ENCODE measurements at regions not wholly inside any gene's neighbourhood (a gene's known extent, or its start where the extent isn't known, plus 50 kb on each side); places are given as distances from the start of the nearest gene placed in this dataset.
A peak's percentile ranks its signal among the peaks of the same experiment; 100 is the strongest.

GRCh38 chr2:145855142-145855541 lies 1335.2 kb upstream of the ZEB2 start:
- H3K4me3 ChIP-seq (ENCODE audit: low read length): no peak overlapping the region
- no peak for TF ChIP-seq CTCF (conservative IDR thresholded peaks at IDR 0.05; ENCODE audit: low read depth, low read length)
- DNase-seq (ENCODE audit: low read depth): no peak

GRCh38 chr2:145854039-145854755 lies 1334.3 kb upstream of the ZEB2 start:
- TF ChIP-seq CTCF (conservative IDR thresholded peaks at IDR 0.05; ENCODE audit: low read depth, low read length): no peak
- H3K4me3 ChIP-seq (ENCODE audit: low read length): no peak overlapping the region
- no peak for DNase-seq (ENCODE audit: low read depth)

- no peak overlapping the region for H3K4me3 ChIP-seq (ENCODE audit: low read length)
- TF ChIP-seq CTCF (conservative IDR thresholded peaks at IDR 0.05; ENCODE audit: low read depth, low read length): no peak
- DNase-seq (ENCODE audit: low read depth): no peak
These were observed 1331.8 kb upstream of the ZEB2 start for GRCh38 chr2:145851730-145852129.

GRCh38 chr2:145849466-145849865 lies 1329.5 kb upstream of the ZEB2 start:
- DNase-seq (ENCODE audit: low read depth): no peak
- TF ChIP-seq CTCF (conservative IDR thresholded peaks at IDR 0.05; ENCODE audit: low read depth, low read length): no peak
- no peak overlapping the region for H3K4me3 ChIP-seq (ENCODE audit: low read length)

- no peak for TF ChIP-seq CTCF (conservative IDR thresholded peaks at IDR 0.05; ENCODE audit: low read depth, low read length)
- no peak overlapping the region for H3K4me3 ChIP-seq (ENCODE audit: low read length)
- DNase-seq (ENCODE audit: low read depth): peak; percentile 66
These were observed 1327.1 kb upstream of the ZEB2 start for GRCh38 chr2:145846982-145847381.

- no peak overlapping the region for H3K4me3 ChIP-seq (ENCODE audit: low read length)
- no peak for DNase-seq (ENCODE audit: low read depth)
- no peak for TF ChIP-seq CTCF (conservative IDR thresholded peaks at IDR 0.05; ENCODE audit: low read depth, low read length)
These were observed 1326.0 kb upstream of the ZEB2 start for GRCh38 chr2:145845923-145846322.

GRCh38 chr2:145845207-145845894 lies 1325.4 kb upstream of the ZEB2 start:
- H3K4me3 ChIP-seq (ENCODE audit: low read length): no peak overlapping the region
- no peak for TF ChIP-seq CTCF (conservative IDR thresholded peaks at IDR 0.05; ENCODE audit: low read depth, low read length)
- DNase-seq (ENCODE audit: low read depth): no peak
